ENCODE measurements at regions not wholly inside any gene's neighbourhood (a gene's known extent, or its start where the extent isn't known, plus 50 kb on each side); places are given as distances from the start of the nearest gene placed in this dataset.

DNA sequence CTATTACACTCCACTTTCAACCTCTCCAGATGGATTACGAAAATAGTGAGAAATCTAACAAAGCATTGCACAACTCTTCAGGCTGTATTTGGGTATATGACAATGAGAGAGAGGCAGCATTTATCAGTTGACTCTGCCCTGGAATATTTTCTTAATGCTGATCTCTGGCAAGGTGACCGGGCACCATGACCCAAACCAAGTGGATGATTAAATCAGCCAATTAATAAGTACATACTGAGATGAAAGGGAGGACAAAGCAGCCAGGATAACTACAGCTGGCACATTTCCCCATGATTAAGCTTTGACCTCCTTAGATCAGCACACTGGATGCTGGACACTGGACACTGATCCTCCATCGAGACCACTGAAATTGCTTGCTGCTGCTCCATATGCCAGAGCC lies 218.2 kb downstream of the ASCL1 start:
- TF ChIP-seq, protein P1, sequence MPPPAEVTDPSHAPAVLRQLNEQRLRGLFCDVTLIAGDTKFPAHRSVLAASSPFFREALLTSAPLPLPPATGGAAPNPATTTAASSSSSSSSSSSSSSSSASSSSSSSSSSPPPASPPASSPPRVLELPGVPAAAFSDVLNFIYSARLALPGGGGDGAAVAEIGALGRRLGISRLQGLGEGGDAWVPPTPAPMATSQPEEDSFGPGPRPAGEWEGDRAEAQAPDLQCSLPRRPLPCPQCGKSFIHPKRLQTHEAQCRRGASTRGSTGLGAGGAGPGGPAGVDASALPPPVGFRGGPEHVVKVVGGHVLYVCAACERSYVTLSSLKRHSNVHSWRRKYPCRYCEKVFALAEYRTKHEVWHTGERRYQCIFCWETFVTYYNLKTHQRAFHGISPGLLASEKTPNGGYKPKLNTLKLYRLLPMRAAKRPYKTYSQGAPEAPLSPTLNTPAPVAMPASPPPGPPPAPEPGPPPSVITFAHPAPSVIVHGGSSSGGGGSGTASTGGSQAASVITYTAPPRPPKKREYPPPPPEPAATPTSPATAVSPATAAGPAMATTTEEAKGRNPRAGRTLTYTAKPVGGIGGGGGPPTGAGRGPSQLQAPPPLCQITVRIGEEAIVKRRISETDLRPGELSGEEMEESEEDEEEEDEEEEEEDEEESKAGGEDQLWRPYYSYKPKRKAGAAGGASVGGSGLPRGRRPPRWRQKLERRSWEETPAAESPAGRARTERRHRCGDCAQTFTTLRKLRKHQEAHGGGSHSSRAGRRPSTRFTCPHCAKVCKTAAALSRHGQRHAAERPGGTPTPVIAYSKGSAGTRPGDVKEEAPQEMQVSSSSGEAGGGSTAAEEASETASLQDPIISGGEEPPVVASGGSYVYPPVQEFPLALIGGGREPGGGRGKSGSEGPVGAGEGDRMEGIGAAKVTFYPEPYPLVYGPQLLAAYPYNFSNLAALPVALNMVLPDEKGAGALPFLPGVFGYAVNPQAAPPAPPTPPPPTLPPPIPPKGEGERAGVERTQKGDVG (CRISPR knock-in tag; IDR thresholded peaks at IDR 0.05; ENCODE audit: borderline replicate concordance) = no peak
- TF ChIP-seq POLR2A (IDR thresholded peaks at IDR 0.05; ENCODE audit: insufficient read depth in 1 of 2, low read depth in 2 of 2, low read length in 2 of 2) = no peak
- no peak for TF ChIP-seq ZNF484 (CRISPR knock-in tag; IDR thresholded peaks at IDR 0.05; ENCODE audit: borderline replicate concordance, low read depth)
- no peak for TF ChIP-seq JUND (CRISPR knock-in tag; IDR thresholded peaks at IDR 0.05)
- TF ChIP-seq, protein P2, sequence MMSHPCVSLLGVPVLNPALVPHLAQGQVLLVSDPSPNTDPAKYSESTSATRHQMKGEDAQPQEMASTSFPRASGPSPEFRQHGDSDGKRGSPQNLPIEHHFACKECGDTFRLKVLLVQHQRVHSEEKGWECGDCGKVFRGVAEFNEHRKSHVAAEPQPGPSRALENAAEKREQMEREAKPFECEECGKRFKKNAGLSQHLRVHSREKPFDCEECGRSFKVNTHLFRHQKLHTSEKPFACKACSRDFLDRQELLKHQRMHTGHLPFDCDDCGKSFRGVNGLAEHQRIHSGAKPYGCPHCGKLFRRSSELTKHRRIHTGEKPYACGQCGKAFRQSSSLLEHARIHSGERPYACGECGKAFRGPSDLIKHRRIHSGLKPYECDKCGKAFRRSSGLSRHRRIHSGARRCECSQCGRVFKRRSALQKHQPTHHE (CRISPR knock-in tag; IDR thresholded peaks at IDR 0.05; ENCODE audit: borderline replicate concordance) = no peak
- TF ChIP-seq, protein P3, sequence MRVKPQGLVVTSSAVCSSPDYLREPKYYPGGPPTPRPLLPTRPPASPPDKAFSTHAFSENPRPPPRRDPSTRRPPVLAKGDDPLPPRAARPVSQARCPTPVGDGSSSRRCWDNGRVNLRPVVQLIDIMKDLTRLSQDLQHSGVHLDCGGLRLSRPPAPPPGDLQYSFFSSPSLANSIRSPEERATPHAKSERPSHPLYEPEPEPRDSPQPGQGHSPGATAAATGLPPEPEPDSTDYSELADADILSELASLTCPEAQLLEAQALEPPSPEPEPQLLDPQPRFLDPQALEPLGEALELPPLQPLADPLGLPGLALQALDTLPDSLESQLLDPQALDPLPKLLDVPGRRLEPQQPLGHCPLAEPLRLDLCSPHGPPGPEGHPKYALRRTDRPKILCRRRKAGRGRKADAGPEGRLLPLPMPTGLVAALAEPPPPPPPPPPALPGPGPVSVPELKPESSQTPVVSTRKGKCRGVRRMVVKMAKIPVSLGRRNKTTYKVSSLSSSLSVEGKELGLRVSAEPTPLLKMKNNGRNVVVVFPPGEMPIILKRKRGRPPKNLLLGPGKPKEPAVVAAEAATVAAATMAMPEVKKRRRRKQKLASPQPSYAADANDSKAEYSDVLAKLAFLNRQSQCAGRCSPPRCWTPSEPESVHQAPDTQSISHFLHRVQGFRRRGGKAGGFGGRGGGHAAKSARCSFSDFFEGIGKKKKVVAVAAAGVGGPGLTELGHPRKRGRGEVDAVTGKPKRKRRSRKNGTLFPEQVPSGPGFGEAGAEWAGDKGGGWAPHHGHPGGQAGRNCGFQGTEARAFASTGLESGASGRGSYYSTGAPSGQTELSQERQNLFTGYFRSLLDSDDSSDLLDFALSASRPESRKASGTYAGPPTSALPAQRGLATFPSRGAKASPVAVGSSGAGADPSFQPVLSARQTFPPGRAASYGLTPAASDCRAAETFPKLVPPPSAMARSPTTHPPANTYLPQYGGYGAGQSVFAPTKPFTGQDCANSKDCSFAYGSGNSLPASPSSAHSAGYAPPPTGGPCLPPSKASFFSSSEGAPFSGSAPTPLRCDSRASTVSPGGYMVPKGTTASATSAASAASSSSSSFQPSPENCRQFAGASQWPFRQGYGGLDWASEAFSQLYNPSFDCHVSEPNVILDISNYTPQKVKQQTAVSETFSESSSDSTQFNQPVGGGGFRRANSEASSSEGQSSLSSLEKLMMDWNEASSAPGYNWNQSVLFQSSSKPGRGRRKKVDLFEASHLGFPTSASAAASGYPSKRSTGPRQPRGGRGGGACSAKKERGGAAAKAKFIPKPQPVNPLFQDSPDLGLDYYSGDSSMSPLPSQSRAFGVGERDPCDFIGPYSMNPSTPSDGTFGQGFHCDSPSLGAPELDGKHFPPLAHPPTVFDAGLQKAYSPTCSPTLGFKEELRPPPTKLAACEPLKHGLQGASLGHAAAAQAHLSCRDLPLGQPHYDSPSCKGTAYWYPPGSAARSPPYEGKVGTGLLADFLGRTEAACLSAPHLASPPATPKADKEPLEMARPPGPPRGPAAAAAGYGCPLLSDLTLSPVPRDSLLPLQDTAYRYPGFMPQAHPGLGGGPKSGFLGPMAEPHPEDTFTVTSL (CRISPR knock-in tag; IDR thresholded peaks at IDR 0.05; ENCODE audit: borderline replicate concordance) = no peak
- no peak for TF ChIP-seq ZNF121 (CRISPR knock-in tag; IDR thresholded peaks at IDR 0.05)
- TF ChIP-seq, protein P4, sequence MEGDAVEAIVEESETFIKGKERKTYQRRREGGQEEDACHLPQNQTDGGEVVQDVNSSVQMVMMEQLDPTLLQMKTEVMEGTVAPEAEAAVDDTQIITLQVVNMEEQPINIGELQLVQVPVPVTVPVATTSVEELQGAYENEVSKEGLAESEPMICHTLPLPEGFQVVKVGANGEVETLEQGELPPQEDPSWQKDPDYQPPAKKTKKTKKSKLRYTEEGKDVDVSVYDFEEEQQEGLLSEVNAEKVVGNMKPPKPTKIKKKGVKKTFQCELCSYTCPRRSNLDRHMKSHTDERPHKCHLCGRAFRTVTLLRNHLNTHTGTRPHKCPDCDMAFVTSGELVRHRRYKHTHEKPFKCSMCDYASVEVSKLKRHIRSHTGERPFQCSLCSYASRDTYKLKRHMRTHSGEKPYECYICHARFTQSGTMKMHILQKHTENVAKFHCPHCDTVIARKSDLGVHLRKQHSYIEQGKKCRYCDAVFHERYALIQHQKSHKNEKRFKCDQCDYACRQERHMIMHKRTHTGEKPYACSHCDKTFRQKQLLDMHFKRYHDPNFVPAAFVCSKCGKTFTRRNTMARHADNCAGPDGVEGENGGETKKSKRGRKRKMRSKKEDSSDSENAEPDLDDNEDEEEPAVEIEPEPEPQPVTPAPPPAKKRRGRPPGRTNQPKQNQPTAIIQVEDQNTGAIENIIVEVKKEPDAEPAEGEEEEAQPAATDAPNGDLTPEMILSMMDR (CRISPR knock-in tag; IDR thresholded peaks at IDR 0.05) = no peak
- no peak for TF ChIP-seq MIER3 (CRISPR knock-in tag; IDR thresholded peaks at IDR 0.05; ENCODE audit: borderline replicate concordance)
- TF ChIP-seq, protein P5, sequence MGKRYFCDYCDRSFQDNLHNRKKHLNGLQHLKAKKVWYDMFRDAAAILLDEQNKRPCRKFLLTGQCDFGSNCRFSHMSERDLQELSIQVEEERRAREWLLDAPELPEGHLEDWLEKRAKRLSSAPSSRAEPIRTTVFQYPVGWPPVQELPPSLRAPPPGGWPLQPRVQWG (CRISPR knock-in tag; IDR thresholded peaks at IDR 0.05; ENCODE audit: borderline replicate concordance, low read depth) = no peak
- no peak for TF ChIP-seq POLR2AphosphoS5 (IDR thresholded peaks at IDR 0.05; ENCODE audit: low read depth, low read length)
- no peak for TF ChIP-seq MAZ (IDR thresholded peaks at IDR 0.05; ENCODE audit: borderline replicate concordance, low read depth, low read length)
- TF ChIP-seq MAZ (CRISPR knock-in tag; IDR thresholded peaks at IDR 0.05; ENCODE audit: low read depth) = no peak
